Astrocyte (in vitro differentiated cells and primary cell): ENCODE measurements at regions not wholly inside any gene's neighbourhood (a gene's known extent, or its start where the extent isn't known, plus 50 kb on each side); places are given as distances from the start of the nearest gene placed in this dataset.
"Not testable (repeated sequence)": the region's sequence is repeated elsewhere in the genome, so short reads cannot be mapped to it uniquely, and the experiment has no call there.

Experiments
- DNase-seq: peaks from one replicate; pipeline ENCODE4 v3.0.0-alpha.2; 2010; ENCODE audit warnings: low read depth
- FAIRE-seq: peaks from 2 replicates; lab custom pipeline; 2011; peaks lifted over from hg19 to GRCh38; lab: Jason Lieb, UNC
- H2AFZ ChIP-seq: 2 replicates; pipeline ENCODE4 v1.6.0; 2012; ENCODE audit warnings: low read depth, low read length, inconsistent platforms
- H3K27ac ChIP-seq: 2 replicates; pipeline ENCODE4 v1.5.1; 2011; ENCODE audit warnings: low read depth, low read length, inconsistent platforms
- H3K27me3 ChIP-seq: 2 replicates; pipeline ENCODE4 v1.6.0; 2011; ENCODE audit warnings: low read length, inconsistent platforms; ENCODE audit not compliant: insufficient read depth
- H3K36me3 ChIP-seq: 2 replicates; pipeline ENCODE4 v1.5.1; 2011; ENCODE audit warnings: low read length, inconsistent platforms; ENCODE audit not compliant: insufficient read depth
- H3K4me1 ChIP-seq: 2 replicates; pipeline ENCODE4 v1.5.1; 2011; ENCODE audit warnings: low read length, inconsistent platforms; ENCODE audit not compliant: insufficient read depth
- H3K4me2 ChIP-seq: 2 replicates; pipeline ENCODE4 v1.6.0; 2012; ENCODE audit warnings: low read length, inconsistent platforms
- H3K4me3 ChIP-seq: 2 replicates; pipeline ENCODE4 v1.5.1; 2011; ENCODE audit warnings: low read depth, mild to moderate bottlenecking, low read length, inconsistent platforms; ENCODE audit not compliant: insufficient read depth
- H3K79me2 ChIP-seq: 2 replicates; pipeline ENCODE4 v1.6.0; 2012; ENCODE audit warnings: mild to moderate bottlenecking, low read length, inconsistent platforms; ENCODE audit not compliant: insufficient read depth
- H3K9ac ChIP-seq: 2 replicates; pipeline ENCODE4 v1.6.0; 2012; ENCODE audit warnings: mild to moderate bottlenecking, low read length, inconsistent platforms
- H3K9me3 ChIP-seq: 2 replicates; pipeline ENCODE4 v1.5.1; 2012; ENCODE audit warnings: low read depth, mild to moderate bottlenecking, low read length, inconsistent platforms; ENCODE audit not compliant: insufficient read depth
- H4K20me1 ChIP-seq: 2 replicates; pipeline ENCODE4 v1.6.0; 2012; ENCODE audit warnings: low read length, inconsistent platforms; ENCODE audit not compliant: insufficient read depth
- H3K27ac Mint-ChIP-seq: one replicate; pipeline ENCODE4 v1.8.0; 2021; ENCODE audit warnings: mild to moderate bottlenecking, mixed read lengths; ENCODE audit not compliant: unreplicated experiment
- H3K27me3 Mint-ChIP-seq: one replicate; pipeline ENCODE4 v1.8.0; 2021; ENCODE audit warnings: low read depth, mixed read lengths; ENCODE audit not compliant: unreplicated experiment
- H3K36me3 Mint-ChIP-seq: one replicate; pipeline ENCODE4 v1.8.0; 2021; ENCODE audit warnings: low read depth, mixed read lengths; ENCODE audit not compliant: unreplicated experiment
- H3K4me1 Mint-ChIP-seq: one replicate; pipeline ENCODE4 v1.8.0; 2021; ENCODE audit warnings: low read depth, mixed read lengths; ENCODE audit not compliant: unreplicated experiment
- H3K4me3 Mint-ChIP-seq: one replicate; pipeline ENCODE4 v1.8.0; 2021; ENCODE audit warnings: mild to moderate bottlenecking, moderate library complexity, mixed read lengths; ENCODE audit not compliant: unreplicated experiment
- H3K9me3 Mint-ChIP-seq: one replicate; pipeline ENCODE4 v1.8.0; 2021; ENCODE audit warnings: mild to moderate bottlenecking, mixed read lengths; ENCODE audit not compliant: unreplicated experiment
- EZH2 ChIP-seq: IDR thresholded peaks from 2 replicates; pipeline ENCODE4 v1.6.1; 2012; ENCODE audit warnings: mild to moderate bottlenecking, low read length, inconsistent platforms; ENCODE audit not compliant: insufficient read depth
- TF ChIP-seq, protein P1 (sequence below): IDR thresholded peaks from 2 replicates; pipeline ENCODE4 v1.5.1; 2011; ENCODE audit warnings: low read depth, mild to moderate bottlenecking, inconsistent platforms, low read length, moderate library complexity; ENCODE audit not compliant: insufficient read depth

DNA sequence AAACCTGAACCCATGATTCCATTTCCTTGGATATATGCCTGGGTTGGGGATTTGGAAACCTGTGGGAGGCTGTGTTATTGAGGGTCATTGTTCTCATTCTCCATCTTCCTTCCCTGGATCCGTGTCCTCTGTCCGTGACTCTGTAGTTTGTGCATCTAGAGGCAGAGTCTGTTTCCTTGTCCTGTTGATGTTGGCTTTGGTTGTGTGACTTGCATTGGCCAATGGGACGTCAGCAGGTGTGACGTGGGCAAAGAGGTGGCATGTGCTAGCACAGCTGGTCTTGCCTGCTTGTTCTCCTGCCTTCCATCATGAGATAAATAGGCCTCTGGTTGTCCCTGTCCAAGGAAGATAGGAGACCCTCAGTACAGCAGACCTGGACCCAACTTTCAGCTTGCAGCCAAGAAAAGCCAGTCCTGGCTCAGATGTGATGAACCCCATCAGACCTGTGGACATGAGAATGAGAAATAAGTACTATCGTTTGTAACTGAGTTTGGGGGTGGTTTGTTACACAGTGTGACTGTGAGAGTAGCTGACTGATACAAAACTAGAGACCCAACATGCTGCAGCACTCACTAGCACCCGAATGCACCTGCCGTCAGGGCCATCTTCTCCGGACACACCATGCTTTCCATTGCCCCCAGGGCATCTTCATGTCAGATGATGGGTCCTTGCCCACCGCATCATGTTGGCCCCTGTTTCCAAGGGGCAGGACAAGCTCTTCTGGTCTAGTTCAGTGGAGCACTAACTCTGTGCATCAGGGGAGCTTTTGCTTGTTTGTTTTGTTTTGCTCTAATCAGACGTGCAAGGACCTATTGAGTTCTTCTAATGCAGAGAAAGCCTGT lies 195.3 kb upstream of the SULF2 start:
- Histone ChIP-seq H3K4me1 (no peaks in the 10 kb centered on the region), H3K4me2 (no peak overlapping the region), H3K27ac (no peak overlapping the region), H3K9ac (no peak overlapping the region), H3K9me3 (no peaks in the 10 kb centered on the region), H2AFZ (no peak overlapping the region), H3K79me2 (no peaks in the 10 kb centered on the region), H4K20me1 (no peaks in the 10 kb centered on the region), H3K27me3 (peaks cover 2% of the 10 kb centered on the region), H3K4me3 (no peak overlapping the region), H3K36me3 (no peaks in the 10 kb centered on the region)
- H3K9me3 Mint-ChIP-seq = peaks cover 2% of the 10 kb centered on the region
- peaks cover 30% of the 10 kb centered on the region for H3K27me3 Mint-ChIP-seq
- no peak overlapping the region for H3K27ac Mint-ChIP-seq
- no peak for FAIRE-seq
- DNase-seq = no peak
- no peak for TF ChIP-seq EZH2
- TF ChIP-seq, protein P1, sequence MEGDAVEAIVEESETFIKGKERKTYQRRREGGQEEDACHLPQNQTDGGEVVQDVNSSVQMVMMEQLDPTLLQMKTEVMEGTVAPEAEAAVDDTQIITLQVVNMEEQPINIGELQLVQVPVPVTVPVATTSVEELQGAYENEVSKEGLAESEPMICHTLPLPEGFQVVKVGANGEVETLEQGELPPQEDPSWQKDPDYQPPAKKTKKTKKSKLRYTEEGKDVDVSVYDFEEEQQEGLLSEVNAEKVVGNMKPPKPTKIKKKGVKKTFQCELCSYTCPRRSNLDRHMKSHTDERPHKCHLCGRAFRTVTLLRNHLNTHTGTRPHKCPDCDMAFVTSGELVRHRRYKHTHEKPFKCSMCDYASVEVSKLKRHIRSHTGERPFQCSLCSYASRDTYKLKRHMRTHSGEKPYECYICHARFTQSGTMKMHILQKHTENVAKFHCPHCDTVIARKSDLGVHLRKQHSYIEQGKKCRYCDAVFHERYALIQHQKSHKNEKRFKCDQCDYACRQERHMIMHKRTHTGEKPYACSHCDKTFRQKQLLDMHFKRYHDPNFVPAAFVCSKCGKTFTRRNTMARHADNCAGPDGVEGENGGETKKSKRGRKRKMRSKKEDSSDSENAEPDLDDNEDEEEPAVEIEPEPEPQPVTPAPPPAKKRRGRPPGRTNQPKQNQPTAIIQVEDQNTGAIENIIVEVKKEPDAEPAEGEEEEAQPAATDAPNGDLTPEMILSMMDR = no peak
- H3K36me3 Mint-ChIP-seq = no peaks in the 10 kb centered on the region
- peaks cover 10% of the 10 kb centered on the region for H3K4me1 Mint-ChIP-seq
- no peak overlapping the region for H3K4me3 Mint-ChIP-seq

DNA sequence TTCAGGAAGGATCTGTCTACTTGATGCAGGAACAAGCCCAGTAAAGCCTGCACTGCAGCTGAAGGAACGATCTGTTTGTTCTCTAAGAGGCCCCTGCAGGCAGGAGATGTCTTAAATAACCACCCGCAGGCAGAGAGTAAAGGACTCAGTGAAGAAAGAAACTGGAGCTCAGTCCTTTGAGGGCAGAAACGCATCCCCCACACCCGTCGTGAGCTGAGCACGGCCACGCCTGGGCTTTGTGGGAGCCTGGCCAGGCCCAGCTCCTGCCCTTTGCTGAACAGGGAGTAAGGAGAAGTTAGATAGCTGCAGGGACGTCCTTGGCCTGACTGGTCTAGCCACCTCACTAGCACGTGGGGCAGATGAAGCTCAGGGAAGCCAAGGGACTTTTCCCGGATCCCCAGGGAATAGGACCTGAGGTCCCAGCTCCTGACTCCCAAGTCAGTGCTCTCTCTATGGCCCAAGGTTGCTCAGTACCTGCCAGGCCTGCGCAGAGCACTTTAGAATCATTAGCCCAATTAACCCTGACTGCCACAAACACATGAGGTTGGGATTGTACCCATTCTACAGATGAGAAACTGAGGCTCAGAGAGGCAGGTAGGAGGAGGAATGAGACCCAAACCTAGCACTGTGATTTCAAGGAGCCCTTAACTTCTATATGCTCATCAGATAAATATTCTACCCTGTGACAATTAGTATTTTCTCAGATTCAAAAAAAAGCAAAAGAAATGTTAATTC lies 194.2 kb upstream of the SULF2 start:
- H3K79me2 ChIP-seq, H3K27me3 ChIP-seq, H4K20me1 ChIP-seq, H3K4me3 Mint-ChIP-seq, DNase-seq, H3K9ac ChIP-seq, H3K4me2 ChIP-seq, H3K9me3 Mint-ChIP-seq, H3K4me1 ChIP-seq, H3K4me1 Mint-ChIP-seq, H3K36me3 Mint-ChIP-seq, H3K9me3 ChIP-seq, H3K4me3 ChIP-seq, H3K27ac ChIP-seq, H3K36me3 ChIP-seq, FAIRE-seq, H2AFZ ChIP-seq: not testable (repeated sequence)
- H3K27ac Mint-ChIP-seq = peak overlapping the region; percentile 58
- peaks cover 30% of the 10 kb centered on the region for H3K27me3 Mint-ChIP-seq

DNA sequence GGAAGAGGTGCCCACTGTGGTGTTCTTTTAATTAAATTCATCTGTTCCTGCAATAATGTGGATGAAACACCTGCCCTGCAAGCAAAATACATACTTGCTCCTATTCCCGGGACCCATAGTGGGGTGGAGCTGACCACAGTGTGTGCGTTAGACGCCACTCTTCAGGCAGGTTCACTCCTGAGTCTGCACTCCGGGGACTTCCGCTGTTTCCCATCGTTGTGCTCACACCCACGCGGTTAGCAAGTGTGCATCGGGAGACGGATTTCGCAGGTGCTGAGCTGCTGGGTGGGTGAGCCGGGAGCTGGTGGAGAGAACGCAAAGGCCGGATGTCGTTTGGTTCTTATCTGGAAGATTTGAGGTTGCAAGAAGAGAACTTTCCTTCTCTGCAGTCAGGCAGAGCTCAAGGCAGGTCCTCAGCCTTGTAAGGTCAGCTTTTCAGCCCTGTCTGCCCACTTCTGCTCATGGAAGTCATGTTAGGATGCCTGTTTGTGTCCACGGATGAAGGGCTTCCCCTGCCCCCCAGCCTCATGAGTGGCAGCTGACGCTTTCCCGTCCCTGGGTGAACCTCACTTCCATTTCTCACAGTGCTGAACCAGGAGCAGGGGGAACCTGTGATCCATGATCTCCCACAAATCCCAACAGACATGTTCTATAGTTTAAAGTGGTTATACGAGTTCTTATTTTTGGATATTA lies 193.3 kb upstream of the SULF2 start:
- H3K4me3 ChIP-seq, H2AFZ ChIP-seq, H3K79me2 ChIP-seq, H3K9me3 Mint-ChIP-seq, H3K27ac ChIP-seq, DNase-seq, H3K27me3 ChIP-seq, H3K9me3 ChIP-seq, H4K20me1 ChIP-seq, FAIRE-seq, H3K36me3 Mint-ChIP-seq, H3K9ac ChIP-seq, H3K4me3 Mint-ChIP-seq, H3K4me1 Mint-ChIP-seq, H3K36me3 ChIP-seq, H3K4me1 ChIP-seq, H3K4me2 ChIP-seq: not testable (repeated sequence)
- H3K27ac Mint-ChIP-seq = peak overlapping the region; percentile 58
- H3K27me3 Mint-ChIP-seq = peaks cover 25% of the 10 kb centered on the region

DNA sequence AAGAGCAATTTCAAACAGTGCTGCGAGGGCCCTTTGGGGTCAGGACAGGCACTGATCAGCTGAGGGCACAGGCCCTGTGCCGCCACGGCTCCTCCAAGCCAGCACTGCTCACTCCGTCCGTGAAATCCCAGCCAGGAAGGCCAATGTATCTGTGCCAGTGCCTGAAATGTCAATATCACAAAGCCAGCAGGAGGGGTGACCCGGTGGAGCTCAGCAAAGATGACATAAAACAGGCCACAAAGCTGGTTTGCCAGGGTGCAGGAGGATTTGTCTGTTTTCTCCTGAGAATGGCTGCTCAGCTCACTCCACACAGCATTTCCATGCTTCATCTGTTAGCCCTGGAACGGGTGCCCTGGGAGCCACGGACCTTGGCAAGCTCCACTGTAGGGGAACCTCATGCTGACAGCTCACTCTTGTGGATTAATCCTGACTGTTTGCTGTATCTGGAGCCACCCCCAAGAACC lies 192.5 kb upstream of the SULF2 start:
- not testable (repeated sequence) for H3K4me3 ChIP-seq, H2AFZ ChIP-seq, FAIRE-seq, H3K9me3 ChIP-seq, H3K79me2 ChIP-seq, H3K27ac ChIP-seq, H3K9me3 Mint-ChIP-seq, H3K36me3 Mint-ChIP-seq, H3K27me3 ChIP-seq, H4K20me1 ChIP-seq, H3K36me3 ChIP-seq, H3K9ac ChIP-seq, H3K4me1 ChIP-seq, DNase-seq, H3K4me2 ChIP-seq, H3K27ac Mint-ChIP-seq, H3K4me3 Mint-ChIP-seq
- peaks cover 24% of the 10 kb centered on the region for H3K27me3 Mint-ChIP-seq
- H3K4me1 Mint-ChIP-seq = peaks cover 12% of the 10 kb centered on the region
